Pulmonary artery endothelial cell (primary cell): ENCODE measurements at regions not wholly inside any gene's neighbourhood (a gene's known extent, or its start where the extent isn't known, plus 50 kb on each side); places are given as distances from the start of the nearest gene placed in this dataset.

Source experiments
- DNase-seq: peaks from one replicate; pipeline ENCODE4 v3.0.0-alpha.2; 2011; ENCODE audit warnings: low read depth, low spot score

DNA sequence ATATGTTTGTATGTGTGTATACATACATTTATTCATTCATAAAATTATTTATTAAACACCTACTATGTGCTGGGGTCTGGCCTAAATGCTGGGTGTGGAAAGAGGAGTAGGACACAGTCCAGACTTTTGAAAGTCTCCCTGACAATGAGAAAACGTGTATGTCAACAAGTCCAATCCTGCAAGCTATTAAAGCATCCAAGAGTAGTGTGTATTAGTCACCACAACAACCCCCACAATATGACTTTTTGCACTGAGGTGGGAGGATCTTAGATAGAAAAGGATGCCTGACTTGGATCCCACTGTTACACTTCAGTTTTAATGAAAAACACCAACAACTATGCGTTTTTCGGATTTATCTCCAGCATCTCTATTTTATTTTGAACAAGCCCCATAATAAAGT, 446.4 kb downstream of the EPHA4 start:
- no peak for DNase-seq

DNA sequence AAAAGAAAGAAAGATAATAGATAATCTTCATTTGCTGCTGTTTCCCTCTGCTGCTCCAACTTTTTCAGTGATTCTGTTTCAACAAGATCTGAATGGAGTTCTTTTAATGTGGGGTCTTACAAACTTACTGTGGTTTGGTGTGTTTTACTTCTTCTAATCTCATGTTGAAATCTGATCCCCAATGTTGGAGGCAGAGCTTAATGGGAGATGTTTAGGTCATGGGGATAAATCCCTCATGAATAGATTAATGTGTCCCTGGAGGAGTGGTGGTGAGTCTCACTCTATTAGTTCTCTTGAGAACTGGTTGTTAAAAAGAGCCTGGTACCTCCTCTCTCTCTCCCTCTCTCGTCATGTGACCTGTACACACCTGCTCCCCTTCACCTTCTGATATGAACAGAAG, 442.4 kb downstream of the EPHA4 start:
- DNase-seq: no peak

DNA sequence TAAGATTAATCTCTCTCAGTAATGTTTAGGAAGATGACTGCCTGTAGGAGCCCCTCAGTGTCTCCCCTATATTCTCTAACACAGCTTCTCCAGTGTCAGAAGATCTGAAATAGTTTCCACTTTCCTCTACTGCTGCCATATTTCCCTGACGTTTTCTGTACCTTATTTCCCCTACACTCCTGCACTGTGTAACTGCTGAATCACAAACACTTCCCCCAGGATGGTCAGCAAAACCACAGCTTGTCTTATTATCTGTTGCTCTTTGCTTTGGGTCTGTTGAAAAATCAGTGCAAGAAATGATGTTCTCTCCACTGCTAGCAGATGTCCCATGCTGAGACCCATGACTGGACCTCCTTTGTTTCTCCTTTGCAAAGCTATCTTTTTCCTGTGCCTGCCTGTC, 441.7 kb downstream of the EPHA4 start:
- no peak for DNase-seq

GRCh38 chr2:221133941-221134340, 438.2 kb downstream of the EPHA4 start:
- DNase-seq: no peak

DNA sequence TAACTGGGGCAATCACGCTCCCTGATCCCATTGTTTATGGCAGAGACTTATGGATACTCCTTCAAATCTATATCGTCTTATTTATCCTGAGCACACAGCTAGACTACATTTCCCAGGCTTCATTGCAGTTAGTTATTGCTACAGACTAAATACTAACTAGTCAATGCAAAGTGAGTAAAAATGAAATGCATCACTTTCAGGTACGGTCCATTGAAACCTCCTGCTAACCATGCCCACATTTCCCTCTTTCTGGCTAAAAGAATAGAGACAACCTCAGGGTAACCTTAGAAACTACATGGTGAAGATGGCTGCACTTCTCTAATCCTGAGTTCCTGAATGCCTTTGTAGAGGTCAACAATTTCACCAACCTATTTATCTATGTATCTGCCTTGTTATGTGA, 437.4 kb downstream of the EPHA4 start:
- DNase-seq: no peak

DNA sequence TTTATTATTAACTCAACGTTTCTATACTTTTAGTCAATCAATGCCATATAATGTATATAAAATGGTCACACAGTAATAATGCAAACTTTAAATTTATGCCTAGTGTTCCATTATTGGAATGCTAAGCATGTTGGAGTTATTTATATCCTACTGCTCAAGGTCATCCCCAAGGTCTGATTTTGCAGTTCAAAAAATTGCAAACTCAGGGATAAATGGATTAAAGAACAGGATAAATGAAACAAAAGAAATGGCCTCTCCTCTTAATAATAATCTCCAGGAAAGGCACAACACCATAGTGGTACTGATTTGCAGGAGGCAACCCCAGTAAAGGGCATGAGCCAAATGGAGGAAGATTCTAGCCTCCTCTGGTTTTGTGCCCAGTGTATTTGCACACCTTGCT, 436.4 kb downstream of the EPHA4 start:
- DNase-seq: no peak

- no peak for DNase-seq
Observed at GRCh38 chr2:221137385-221137784, 434.7 kb downstream of the EPHA4 start.

DNA sequence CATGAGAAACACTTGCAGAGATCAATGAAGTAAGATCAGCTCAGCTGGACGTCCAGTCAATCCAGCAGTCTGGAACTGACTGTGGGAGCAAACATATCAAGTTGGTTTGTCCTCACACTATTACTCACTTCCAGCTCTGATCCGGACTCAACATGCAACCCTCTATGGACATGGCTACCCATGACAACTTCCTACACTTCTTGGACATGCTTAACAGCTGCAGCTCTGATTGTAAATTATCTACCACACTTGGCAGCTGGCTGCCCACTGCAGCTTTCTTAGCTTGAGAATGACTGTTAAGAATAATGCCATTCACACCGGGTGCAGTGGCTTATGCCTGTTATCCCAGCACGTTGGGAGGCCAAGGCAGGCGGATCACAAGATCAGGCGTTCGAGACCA, 429.8 kb downstream of the EPHA4 start:
- DNase-seq: no peak

DNA sequence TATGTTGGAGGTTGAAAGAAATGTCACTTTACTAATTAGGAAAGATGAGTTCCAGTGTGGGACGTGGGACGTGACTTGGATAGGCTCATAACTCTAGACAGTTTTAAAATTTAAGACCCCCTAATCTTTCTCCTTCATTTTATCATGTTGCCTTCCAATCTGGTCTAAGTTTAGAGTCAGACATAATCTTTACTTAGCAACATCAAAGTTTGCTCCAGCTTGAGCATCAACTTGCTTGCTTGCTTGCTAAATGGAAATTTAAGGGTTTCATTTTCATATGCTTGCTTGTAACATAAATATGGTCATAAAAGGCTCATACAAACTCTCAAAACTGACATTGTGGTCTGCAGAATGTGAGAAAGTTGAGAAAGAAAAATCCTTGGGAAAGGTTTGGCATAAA, 428.9 kb downstream of the EPHA4 start:
- DNase-seq: no peak

GRCh38 chr2:221144909-221145308, 427.2 kb downstream of the EPHA4 start:
- DNase-seq: no peak

- no peak for DNase-seq
Observed at GRCh38 chr2:221145396-221145795, 426.7 kb downstream of the EPHA4 start.

DNA sequence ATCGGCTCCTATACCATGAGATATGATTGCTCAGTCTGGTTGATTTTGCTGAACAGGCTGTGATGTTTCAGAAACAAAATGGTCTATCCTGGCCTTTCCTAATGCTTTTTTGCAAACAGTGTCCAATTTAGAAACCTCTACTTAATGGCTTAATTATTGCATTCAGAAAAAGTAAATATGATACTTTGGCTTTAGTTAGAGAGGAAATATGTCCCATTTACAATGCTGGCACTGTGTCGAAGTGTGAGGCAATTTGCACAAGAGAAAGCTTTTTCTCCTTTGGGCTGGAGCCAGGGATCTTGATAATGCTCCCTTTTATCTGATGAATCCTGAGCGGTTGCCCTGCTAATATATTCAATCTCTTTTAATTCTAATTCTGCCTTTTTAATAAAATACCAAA, 418.9 kb downstream of the EPHA4 start:
- DNase-seq: no peak

DNA sequence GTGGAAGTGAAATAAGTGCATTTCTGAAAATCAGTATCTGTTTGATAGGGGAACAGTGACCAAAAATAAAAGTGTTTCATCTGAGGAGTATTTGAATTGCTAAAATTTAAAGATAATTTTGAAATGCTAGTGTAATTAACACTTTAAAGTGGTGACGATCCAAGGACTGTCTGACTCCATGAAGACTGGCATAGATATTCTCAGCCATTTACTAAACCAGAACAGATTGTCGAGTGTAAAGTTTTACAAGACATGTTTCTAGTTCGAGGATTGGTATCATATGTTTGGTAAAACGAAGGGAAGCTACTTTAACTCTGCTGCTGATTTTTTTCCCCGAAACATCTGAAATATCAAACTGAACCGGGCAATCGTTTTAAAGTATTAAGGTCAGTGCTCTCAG, 417.9 kb downstream of the EPHA4 start:
- DNase-seq: no peak

DNA sequence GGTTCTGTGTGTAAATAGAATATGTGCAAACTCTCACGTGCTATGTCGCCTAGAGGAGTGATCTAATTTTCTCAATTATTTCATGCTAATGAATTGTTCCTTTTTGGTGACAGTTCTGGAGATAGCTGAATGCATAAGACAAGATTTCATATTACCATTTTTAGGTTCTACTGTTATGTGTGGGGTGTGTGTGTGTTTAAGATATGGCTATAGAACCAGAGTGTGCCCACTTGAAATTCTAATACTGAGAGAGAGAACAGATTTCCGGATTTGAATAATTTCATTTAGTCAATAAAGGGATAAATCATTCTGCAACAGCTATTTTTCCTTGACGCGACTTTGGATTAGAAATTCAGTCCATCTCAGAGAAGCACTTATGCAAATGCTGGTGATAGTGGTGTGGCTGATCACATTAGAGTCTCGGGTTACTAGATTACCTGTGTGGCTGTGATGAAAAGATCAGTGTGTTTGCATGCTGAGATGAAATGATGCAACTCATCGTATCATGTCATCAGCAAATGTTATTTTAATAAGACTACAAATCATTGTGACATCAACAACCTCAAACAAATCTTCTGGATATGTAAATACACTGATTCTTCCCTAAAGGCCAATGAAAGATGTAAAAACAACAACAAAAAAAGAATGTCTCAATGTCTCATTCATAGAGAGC, 415.9 kb downstream of the EPHA4 start:
- DNase-seq: no peak

DNA sequence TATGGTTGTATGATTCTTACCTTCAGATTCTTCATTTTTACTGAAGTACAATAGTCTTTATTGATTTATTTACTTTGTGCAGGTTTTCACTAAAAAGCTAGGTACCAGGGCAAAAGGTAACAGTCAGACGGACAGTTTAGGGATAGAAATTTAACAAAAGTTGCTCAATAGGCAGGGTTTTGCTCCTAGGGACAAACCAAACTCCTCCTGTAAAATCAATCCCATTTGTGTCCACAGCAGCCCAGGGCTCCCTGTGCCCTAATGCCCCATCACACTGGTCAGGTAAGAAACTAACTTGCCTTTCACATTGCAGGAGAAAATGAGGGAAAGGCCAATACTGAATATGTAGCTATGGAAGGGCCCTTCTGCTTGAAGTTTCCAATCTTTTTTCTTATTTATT, 410.9 kb downstream of the EPHA4 start:
- no peak for DNase-seq

DNA sequence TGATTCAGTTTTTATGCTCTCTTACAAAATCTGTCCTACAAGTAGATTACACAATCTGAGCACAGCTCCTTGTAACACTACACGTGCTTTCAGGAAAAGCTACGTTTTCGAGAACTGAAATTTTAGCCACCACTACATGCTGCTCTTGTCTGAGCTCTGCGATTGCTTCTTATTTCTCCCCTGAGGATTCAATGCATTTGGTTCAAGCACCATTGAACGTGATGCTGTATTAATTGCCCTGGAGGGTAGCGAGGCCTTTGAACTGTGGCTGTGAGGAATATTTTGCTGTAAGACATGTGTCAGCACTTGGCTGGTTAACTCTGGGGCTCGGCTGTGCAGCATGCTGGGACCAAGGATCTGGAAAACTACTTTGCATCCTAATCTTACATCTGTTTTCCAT, 405.8 kb downstream of the EPHA4 start:
- DNase-seq: no peak

DNA sequence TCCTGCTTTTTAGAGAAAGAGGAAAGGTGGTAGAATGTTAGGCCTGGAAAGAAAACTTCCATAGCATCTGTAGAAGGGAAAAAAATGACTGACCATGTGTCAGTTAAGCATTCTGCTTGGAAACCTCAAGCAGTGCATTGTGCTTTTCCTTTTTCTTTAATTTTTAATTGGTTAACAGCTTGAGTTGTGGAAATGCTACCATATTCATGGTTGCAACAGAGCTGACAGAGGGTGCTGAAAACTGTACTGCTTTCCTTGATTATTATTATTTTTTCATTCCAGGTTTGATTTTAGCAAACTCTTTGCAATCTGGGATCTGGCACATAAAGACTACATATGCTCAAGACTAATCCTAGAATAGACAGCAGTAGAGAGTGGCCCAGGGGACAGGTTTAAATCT, 404.5 kb downstream of the EPHA4 start:
- DNase-seq: no peak

DNA sequence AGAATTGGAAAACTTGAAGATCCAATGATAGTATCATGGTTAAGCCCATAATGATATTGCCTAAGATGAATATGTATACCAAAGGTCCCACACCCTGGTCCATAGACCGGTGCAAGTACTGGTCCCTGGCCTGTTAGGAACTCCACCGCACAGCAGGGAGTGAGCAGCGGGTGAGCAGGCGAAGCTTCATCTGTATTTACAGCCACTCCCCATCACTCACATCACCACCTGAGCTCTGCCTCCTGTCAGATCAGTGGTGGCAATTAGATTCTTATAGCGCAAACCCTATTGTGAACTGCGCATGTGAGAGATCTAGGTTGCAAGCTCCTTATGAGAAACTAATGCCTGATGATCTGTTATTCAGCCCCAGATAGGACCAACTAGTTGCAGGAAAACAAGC, 402.4 kb downstream of the EPHA4 start:
- no peak for DNase-seq

DNA sequence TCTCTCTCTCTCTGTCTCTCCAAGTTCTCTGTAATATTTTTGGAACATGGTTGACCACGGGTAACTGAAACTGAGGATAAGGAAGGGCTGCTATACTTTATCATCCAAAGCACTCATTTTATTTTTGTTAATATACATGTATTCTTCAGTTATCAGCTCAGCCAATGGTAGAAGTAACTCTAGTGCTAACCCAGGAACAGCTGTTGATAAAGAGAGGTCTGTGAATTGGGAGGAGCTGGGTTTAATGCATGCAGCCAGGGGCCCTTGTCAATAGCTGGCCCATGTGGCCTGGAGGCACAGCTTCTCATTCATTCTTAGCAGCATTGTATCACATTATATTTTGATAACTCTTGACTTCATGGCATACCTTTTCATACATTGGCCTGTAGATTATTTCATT, 401.6 kb downstream of the EPHA4 start:
- DNase-seq: no peak

- DNase-seq: no peak
Observed at GRCh38 chr2:221176667-221177066, 395.4 kb downstream of the EPHA4 start.

- no peak for DNase-seq
Observed at GRCh38 chr2:221178139-221178538, 394.0 kb downstream of the EPHA4 start.

DNA sequence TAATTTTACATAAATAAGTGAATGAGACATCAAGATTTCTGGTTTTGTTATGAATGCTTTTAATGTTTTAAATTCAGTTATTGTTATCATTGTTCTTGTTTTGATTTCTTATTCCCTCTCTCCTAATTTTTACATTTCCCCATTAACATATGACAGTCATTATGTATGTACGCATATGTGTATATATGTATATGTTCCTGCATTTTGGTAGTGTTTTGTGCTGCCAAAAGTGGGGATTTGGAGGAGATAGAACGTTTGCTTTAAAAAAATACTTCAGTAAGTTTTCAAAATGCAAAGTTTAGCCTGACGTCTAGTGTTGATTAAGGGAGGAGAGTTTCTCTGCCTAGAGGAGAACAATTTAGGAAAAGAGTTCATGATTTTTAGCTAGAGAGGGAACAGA, 385.2 kb downstream of the EPHA4 start:
- DNase-seq: no peak

DNA sequence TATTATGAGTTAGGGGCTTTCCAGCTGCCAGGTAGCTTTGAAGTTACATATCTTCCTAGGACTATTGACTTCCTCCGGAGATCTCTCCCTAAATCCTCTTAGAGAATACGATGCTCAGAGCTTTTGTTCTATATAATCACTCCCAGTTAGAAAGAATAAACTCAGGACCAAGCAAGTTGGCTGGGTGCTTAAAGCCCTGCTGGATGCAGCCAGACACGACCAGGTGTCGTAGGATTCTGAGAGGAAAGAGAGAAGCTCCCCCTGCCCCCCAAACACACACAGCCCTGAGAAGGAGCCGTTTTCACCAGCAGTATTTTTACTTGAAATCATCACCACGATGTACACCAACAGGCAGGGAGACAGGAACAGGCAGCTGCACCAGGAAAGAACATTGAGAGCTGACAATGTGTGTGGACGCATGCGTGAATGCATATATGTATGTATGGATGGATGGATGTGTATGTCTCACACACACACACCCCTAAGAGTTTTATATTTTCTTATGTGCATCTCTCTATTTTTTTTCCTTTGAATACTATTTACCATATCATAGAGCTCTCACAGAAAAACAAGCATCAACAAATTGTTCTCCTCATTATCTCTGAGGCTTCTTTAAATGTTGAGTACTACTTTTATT, 382.6 kb downstream of the EPHA4 start:
- no peak for DNase-seq

DNA sequence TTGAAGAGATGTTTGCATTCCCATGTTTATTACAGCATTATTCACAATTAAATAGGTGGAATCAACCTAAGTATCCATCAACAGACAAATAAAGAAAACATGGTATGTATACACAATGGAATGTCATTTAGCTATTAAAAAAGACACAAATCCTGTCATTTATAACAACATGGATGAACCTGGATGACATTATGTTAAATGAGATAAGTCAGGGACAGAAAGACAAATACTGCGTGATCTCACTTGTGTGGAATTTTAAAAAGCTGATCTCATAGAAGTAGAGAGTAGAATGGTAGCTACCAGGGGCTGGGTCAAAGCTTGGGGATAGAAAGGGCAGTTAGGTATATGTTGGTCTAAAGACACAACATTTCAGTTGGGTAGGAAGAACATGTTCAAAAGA, 376.3 kb downstream of the EPHA4 start:
- no peak for DNase-seq
